ENCODE measurements at regions not wholly inside any gene's neighbourhood (a gene's known extent, or its start where the extent isn't known, plus 50 kb on each side); places are given as distances from the start of the nearest gene placed in this dataset.

DNA sequence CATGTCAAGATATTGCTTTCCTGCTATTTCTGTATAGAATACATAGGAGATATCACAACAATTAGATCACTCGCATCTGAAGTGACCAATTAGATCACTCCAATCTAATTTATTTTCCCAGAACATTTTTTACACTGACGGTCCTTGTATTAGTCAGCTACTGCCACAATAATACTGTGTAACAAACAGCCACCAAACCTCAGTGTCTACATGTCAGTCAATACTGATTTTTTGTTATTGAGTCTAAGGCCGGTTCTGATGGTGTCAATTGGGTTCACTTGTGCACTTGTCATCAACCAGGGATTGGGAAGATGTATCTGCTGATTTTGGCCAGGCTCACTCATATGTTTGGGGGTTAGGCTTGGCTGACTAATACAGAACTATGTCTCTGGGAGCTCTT is 275.9 kb upstream of the NFE2L3 start:
- FAIRE-seq, result no peak

DNA sequence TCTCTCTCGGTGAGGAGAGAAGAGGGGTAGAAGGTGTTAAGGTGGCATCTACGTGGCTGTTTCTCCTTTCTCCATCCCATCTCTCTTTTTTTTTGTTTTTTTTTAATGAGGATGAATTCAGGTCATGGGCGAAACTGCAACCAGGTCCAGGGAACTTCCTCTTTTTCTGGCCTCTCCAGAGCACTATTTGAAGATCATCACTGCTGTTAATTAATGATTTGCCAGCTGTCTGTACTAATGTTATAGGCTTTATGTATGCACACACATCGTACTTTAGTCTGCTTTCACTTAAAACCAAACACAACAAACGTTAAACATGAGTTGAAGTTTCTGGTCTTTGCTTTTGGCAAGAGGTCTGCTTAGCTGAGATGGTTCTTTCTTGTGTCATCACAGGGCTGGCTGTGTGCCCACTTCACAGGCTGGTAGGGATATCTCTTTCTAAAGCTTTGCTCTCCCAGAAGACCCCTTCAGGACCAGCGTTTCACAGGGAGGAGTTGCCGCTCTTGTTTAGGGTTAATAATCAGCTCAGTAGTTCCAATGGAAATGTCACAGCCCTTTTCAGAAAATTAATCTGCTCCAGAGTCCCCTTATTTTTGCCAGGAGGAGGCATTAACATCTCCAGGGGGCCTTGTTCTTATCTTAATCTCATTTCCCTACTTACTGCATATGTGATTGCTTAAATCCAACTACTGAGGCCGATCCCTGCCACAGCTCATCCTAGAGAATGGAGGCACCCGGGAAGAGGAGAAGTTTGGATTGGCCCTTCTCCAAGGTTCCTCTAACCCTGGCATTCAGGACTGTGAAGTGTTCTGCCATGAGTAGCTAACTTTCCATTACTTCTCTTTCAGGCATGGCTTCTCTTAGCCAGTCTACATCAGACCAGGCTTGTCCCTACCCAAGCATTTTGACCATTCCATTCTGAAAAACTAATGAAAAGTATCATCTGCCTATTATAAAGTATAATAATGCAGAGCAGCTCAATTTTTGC is 273.9 kb upstream of the NFE2L3 start:
- no peak for FAIRE-seq

DNA sequence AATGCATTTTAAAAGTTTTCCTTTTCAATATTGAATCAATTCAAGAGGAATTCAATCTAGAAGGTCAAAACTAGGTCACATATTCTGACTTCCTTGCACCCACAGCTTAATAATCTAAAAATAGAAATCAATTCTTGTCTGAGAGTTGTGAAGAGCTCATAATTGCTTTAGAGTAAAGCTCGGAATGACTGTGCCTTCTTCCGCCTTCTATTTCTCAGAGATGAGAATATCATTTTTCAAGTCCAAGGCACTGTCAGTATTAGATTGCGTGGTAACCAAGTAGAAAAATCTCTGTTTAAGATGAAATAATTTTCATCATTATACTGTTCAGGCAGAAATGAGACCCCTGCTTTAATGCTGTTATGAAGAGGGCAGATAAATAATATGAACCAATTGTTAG is 272.2 kb upstream of the NFE2L3 start:
- no peak for FAIRE-seq

GRCh38 chr7:25881317-25882037 is 270.5 kb upstream of the NFE2L3 start:
- FAIRE-seq, result no peak

DNA sequence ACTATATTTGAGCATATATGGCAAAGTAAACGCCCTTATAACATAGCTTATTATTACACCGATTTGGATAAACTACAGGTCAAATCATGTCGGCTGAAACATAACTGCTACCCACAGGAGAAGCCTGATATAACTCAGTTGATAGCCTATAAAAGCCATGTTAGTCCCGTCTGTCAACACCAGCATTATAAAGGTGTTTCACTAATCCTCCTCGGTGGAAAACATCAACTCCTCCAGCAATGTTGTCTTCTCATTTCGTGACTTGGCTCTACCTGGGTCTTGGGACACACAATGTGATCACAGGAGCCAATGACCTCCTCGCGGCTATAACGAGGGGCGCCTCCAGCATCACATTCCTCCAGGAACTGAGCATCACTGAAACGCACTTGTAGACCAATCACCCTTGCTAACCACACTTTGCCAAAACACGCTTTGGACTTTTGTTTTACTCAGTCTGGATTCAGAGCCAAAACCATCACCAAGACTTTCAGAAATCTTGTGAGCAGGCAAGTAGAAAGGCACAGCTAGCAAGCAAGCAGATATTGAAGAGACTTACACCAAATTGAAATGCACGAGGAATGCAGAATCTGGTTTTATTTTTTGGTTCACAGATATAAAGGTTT is 269.7 kb upstream of the NFE2L3 start:
- FAIRE-seq, result no peak

GRCh38 chr7:25884265-25884828 is 267.7 kb upstream of the NFE2L3 start:
- FAIRE-seq, result no peak

DNA sequence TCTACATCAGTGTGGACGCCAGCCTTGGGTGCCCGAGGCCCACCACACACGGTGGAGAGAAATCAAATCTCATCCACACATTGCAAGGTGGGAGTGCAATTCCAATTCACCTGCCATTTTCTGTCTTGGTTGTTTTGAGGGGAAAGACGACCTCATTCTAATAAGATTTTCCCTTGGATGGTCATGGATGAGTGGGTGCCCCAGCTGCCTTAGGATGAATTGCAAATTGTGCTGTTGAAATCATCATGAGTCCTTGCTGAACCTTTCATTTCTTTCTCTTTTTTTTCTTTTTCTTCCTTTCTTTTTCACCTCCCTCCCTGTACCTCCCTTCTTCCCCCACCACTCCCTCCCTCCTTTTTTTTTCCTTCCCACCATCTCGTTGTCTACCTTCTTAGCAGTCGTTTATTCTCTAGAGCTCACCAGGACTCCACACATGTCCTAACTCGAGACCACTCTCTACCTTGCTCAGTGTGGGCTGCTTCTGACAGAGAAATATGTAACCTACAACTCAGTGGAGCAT is 266.9 kb upstream of the NFE2L3 start:
- FAIRE-seq, result no peak

GRCh38 chr7:25886387-25887240 is 265.4 kb upstream of the NFE2L3 start:
- FAIRE-seq, result no peak

GRCh38 chr7:25887266-25887665 is 264.7 kb upstream of the NFE2L3 start:
- FAIRE-seq, result no peak

DNA sequence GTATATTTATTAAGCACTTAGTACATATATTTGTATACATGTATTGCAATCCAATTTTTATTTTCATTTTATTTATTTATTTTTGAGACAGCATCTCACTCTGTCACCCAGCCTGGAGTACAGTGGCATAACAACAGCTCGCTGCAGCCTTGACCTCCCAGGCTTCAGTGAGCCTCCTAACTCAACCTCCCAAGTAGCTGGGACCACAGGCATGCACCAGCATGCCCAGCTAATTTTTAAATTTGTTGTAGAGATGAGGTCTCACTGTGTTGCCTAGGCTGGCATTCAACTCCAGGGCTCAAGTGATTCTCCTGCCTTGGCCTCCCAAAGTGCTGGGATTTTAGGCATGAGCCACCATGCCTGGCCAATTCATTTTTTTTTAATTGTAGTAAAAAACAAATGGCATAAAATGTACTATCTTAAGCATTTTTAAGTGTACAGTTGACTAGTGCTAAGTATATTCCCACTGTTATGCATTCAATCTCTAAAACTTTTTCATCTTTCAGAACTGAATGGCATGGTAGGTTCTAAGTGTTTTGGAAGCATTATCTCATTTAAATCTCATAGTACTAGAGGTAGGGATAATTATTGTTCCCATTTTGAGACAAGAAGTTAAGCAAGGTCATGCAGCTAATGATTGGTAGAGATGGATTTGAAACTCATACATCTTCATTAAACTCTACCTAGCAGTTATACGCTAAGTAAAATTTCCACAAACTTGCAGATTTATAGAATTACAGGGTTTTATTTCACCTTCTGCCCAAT is 264.0 kb upstream of the NFE2L3 start:
- FAIRE-seq, result no peak

- no peak for FAIRE-seq
Observed at GRCh38 chr7:25889765-25890164, 262.2 kb upstream of the NFE2L3 start.

DNA sequence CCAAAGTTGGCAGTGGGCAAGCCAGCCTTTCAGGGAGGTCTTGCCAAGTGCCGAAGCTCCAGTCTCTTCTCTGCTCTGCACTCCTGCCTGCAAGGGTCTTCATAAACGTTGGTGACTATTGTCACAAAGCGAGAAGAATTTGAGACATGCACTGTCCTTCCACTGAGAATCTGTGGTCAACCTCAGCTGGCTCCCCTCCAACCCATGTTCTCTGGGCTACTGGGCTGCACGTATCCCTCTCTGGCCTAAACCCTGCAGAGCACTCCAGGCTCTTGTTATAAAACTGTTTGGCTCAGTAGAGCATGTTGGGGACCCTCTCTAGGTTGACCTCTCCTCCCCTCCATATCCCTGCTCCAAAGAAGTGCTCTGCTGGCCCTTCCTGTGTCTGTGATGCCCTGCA is 260.4 kb upstream of the NFE2L3 start:
- no peak for FAIRE-seq

GRCh38 chr7:25893436-25893835 is 258.6 kb upstream of the NFE2L3 start:
- no peak for FAIRE-seq

DNA sequence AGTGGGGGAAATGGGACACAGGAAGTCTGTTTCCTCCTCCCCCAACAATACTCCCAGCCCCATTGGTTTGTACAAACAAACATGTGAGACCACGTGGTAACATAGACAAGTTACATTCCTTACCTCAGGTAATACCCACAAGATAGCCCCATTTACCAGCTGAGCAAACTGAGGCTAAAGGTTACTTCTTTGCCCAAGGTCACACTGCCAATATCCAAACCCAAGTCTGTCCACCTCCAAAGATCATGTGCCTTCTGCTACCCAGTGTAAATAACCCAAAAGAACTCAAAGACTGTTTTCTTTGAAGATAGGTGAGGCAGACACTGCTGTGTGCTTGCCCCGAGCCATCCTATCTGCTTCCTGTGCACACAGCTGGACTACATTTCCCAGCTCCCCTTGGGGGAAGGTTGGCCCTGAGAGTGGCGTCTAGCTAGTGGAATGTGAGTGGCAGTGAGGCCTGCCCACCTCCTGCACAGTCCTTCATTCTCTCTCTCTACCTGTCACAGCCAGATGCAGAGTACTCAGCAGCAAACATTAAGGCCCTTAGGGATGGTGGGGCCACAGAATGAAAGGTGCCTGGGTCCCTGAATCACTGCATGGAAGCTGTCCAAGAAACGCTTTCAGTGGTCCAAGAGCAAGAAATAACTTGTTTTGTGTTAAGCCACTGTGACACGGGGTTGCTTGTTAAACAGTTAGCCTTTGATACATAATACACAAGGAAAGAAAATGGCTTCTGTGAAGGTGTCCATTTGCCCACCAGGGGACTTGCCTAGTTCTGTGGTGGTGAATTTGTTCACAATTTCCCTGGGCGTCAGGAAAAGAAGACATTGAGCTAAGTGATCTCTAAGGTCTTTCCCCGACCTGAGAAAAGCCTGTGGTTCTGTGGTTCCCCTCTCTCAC is 257.7 kb upstream of the NFE2L3 start:
- no peak for FAIRE-seq

DNA sequence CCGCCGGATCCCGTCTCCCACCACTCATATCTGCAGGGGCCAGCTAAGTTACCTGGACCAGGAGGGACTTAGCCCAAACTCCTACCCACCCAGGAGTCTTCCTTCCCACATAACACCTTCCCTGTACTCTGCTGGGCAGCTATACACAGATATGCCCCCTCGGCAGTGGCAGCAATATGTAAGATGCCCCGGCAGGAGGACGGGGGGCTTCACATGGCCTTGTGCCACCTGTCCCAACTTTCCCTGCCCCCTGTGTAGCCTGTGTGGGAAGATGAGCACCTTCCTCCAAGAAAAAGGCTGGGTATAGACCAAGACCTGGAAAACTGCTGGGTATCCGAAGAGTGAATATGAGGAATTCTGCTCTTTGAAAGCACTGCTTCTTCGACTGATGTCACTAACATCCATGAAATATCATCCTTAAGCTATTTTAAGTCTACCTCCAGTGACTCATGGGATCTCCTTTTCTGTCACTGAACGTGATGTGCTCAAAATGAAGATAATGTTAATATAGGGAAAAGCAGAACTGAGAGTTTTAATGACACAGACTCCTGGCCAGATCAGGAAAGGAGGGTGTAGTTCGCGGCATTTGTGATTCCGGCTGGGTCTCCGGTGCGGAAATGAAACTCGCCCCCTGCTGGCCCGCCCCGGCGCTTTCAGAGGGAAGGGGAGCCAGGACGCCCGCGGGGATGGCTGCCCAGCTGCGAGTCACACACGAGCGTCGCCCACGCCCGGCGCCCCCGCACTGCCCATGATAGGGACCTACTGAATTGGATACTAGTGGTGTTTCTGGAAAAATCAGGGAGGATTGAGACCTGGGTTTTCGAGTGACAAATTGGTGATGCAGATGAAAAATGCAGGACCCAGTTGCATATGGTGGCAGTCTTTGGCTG is 256.9 kb upstream of the NFE2L3 start:
- FAIRE-seq, result no peak

DNA sequence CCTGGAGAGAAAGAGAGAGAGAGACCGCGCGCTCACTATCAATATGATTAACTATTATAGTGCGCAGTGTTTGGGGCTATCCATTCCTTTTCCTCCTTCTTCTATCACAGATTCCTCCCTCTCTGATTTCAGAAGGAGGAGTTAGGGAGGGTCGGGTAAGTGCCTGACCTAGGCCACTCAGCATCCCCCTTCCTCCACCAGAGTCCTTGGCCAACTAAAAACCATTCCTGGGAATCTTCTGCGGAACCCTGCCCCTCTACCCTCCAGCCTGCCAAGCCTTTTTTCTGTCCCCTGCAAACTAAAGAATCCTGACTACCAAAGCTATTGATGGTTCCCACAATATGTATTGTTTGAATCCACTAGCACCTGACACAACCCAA is 256.2 kb upstream of the NFE2L3 start:
- FAIRE-seq, result no peak

GRCh38 chr7:25897261-25897782 is 254.7 kb upstream of the NFE2L3 start:
- no peak for FAIRE-seq

GRCh38 chr7:25900245-25900644 is 251.8 kb upstream of the NFE2L3 start:
- FAIRE-seq, result no peak

- FAIRE-seq, result no peak
Observed at GRCh38 chr7:25900877-25901276, 251.1 kb upstream of the NFE2L3 start.

Measured in A204.1 (cell line).